NT2/D1 (cell line): ENCODE measurements at regions not wholly inside any gene's neighbourhood (a gene's known extent, or its start where the extent isn't known, plus 50 kb on each side); places are given as distances from the start of the nearest gene placed in this dataset.

Experiments used
- DNase-seq: peaks from one replicate; pipeline ENCODE4 v3.0.0-alpha.2; 2011; ENCODE audit warnings: low read depth, low spot score
- H3K27me3 ChIP-seq: 2 replicates; pipeline ENCODE4 v1.6.0; 2011; ENCODE audit warnings: mild to moderate bottlenecking; ENCODE audit not compliant: insufficient read length, insufficient read depth
- H3K36me3 ChIP-seq: 2 replicates; pipeline ENCODE4 v1.6.1; 2011; ENCODE audit warnings: mild to moderate bottlenecking, low read length, mixed read lengths; ENCODE audit not compliant: insufficient read depth, insufficient read length
- H3K4me1 ChIP-seq: 2 replicates; pipeline ENCODE4 v1.5.1; 2011; ENCODE audit not compliant: insufficient read depth, insufficient read length
- H3K4me3 ChIP-seq: 2 replicates; pipeline ENCODE4 v1.5.1; 2011; ENCODE audit warnings: low read depth; ENCODE audit not compliant: insufficient read length
- H3K9ac ChIP-seq: 2 replicates; pipeline ENCODE4 v1.6.0; 2011; ENCODE audit warnings: low read depth; ENCODE audit not compliant: insufficient read length
- H3K9me3 ChIP-seq: 2 replicates; pipeline ENCODE4 v1.5.1; 2011; ENCODE audit warnings: mild to moderate bottlenecking, low read length; ENCODE audit not compliant: insufficient read depth
- SUZ12 ChIP-seq: IDR thresholded peaks from 2 replicates; pipeline ENCODE4 v1.6.1; 2011; ENCODE audit not compliant: insufficient read length, insufficient read depth; ENCODE audit errors: extremely low read depth
- YY1 ChIP-seq: IDR thresholded peaks from 2 replicates; pipeline ENCODE4 v1.6.1; 2011; ENCODE audit not compliant: insufficient read length, insufficient read depth
- ZNF274 ChIP-seq: IDR thresholded peaks from 2 replicates; pipeline ENCODE4 v1.6.1; 2011; ENCODE audit warnings: mild to moderate bottlenecking, low read depth, low read length

- DNase-seq: no peak
- Histone ChIP-seq H3K4me3 (no peak overlapping the region), H3K9ac (no peak overlapping the region), H3K36me3 (no peaks in the 10 kb centered on the region), H3K9me3 (no peaks in the 10 kb centered on the region), H3K4me1 (no peaks in the 10 kb centered on the region), H3K27me3 (no peaks in the 10 kb centered on the region)
- no peak for TF ChIP-seq YY1
These were observed 195.9 kb downstream of the CYYR1 start for GRCh38 chr21:26377111-26377694.

GRCh38 chr21:26374817-26375216 is 198.3 kb downstream of the CYYR1 start:
- Histone ChIP-seq H3K36me3 (no peaks in the 10 kb centered on the region), H3K4me3 (no peak overlapping the region), H3K4me1 (no peaks in the 10 kb centered on the region), H3K9ac (no peak overlapping the region), H3K27me3 (no peaks in the 10 kb centered on the region), H3K9me3 (no peaks in the 10 kb centered on the region)
- no peak for TF ChIP-seq YY1
- TF ChIP-seq ZNF274: no peak
- no peak for TF ChIP-seq SUZ12
- DNase-seq: no peak

GRCh38 chr21:26368591-26369320 is 198.2 kb upstream of the APP start:
- Histone ChIP-seq H3K4me1 (no peaks in the 10 kb centered on the region), H3K9ac (no peak overlapping the region), H3K27me3 (no peaks in the 10 kb centered on the region), H3K9me3 (no peaks in the 10 kb centered on the region), H3K36me3 (no peaks in the 10 kb centered on the region), H3K4me3 (no peak overlapping the region)
- no peak for TF ChIP-seq SUZ12
- no peak for TF ChIP-seq ZNF274
- TF ChIP-seq YY1: no peak
- DNase-seq: no peak

DNA sequence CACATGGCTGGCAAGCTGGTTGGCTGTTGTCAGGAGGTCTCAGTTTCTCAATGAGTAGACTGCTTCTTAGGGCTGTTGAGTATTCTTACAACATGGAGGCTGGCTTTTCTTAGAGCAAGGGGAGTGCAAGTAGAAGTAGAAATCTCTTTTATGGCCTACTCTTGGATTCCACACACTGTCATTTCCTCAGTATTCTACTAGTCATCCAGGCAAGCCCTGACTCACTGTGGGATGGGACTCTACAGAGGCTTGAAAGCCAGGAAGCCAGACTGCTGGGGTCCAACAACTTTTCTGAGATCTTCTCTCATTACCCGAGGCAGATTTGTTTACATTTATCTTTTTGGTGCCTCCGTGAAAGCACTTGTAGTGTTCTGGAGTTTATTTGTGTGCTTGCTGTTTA is 196.2 kb upstream of the APP start:
- Histone ChIP-seq H3K27me3 (no peaks in the 10 kb centered on the region), H3K4me1 (no peaks in the 10 kb centered on the region), H3K36me3 (no peaks in the 10 kb centered on the region), H3K9ac (no peak overlapping the region), H3K9me3 (no peaks in the 10 kb centered on the region), H3K4me3 (no peak overlapping the region)
- TF ChIP-seq SUZ12: no peak
- no peak for TF ChIP-seq ZNF274
- no peak for TF ChIP-seq YY1
- DNase-seq: no peak

- no peak for DNase-seq
- Histone ChIP-seq H3K27me3 (no peaks in the 10 kb centered on the region), H3K4me1 (no peaks in the 10 kb centered on the region)
These were observed 195.3 kb upstream of the APP start for GRCh38 chr21:26365849-26366248.

GRCh38 chr21:26351661-26352060 is 181.1 kb upstream of the APP start:
- TF ChIP-seq YY1 (no peak), SUZ12 (no peak), ZNF274 (no peak)
- Histone ChIP-seq H3K4me3 (no peak overlapping the region), H3K9me3 (no peaks in the 10 kb centered on the region; the same call in 1 of the 2 replicates), H3K4me1 (no peaks in the 10 kb centered on the region), H3K9ac (no peak overlapping the region), H3K27me3 (no peaks in the 10 kb centered on the region), H3K36me3 (no peaks in the 10 kb centered on the region)
- DNase-seq: no peak

More at GRCh38 chr21:26365849-26366248, 195.3 kb upstream of the APP start:
- TF ChIP-seq ZNF274 (no peak), SUZ12 (no peak), YY1 (no peak)
- Histone ChIP-seq H3K9me3 (no peaks in the 10 kb centered on the region), H3K36me3 (no peaks in the 10 kb centered on the region), H3K9ac (no peak overlapping the region), H3K4me3 (no peak overlapping the region)

DNA sequence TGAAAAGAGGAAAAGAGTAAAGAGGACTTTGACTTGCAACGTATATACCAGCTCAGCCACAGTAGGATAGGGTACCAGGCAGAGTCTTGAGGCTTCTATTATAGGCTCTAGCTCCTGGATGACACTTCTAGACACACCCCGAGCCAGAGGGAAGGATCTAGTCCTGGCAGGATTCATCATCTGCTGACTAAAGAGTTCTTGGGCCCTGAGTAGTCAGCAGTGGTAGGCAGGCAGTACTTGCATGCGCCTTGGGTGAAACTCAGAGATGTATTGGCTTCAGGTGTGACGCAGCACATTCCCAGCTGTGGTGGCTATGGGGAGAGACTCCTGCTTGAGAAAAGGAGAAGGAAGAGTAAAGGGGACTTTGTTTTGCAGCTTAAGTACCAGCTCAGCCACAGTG is 162.3 kb upstream of the APP start:
- H3K9me3 ChIP-seq: no peaks in the 10 kb centered on the region
- H3K4me1 ChIP-seq: no peaks in the 10 kb centered on the region
- no peak for TF ChIP-seq SUZ12
- TF ChIP-seq YY1: no peak
- TF ChIP-seq ZNF274: no peak
- no peak overlapping the region for H3K4me3 ChIP-seq
- DNase-seq: no peak
- no peaks in the 10 kb centered on the region for H3K36me3 ChIP-seq
- H3K9ac ChIP-seq: no peak overlapping the region
- no peaks in the 10 kb centered on the region for H3K27me3 ChIP-seq
